Progenitor cell of endocrine pancreas (in vitro differentiated cells): ENCODE measurements at regions not wholly inside any gene's neighbourhood (a gene's known extent, or its start where the extent isn't known, plus 50 kb on each side); places are given as distances from the start of the nearest gene placed in this dataset.

ENCODE experiments used
- DNase-seq: peaks from one replicate; pipeline ENCODE4 v3.0.0; 2021; ENCODE audit warnings: low spot score; ENCODE audit not compliant: unreplicated experiment
- H3K27ac Mint-ChIP-seq: 2 replicates; pipeline ENCODE4 v1.8.0; 2021; ENCODE audit warnings: mild to moderate bottlenecking, moderate library complexity, mixed read lengths
- H3K27me3 Mint-ChIP-seq: 2 replicates; pipeline ENCODE4 v1.8.0; 2021; ENCODE audit warnings: mixed read lengths
- H3K36me3 Mint-ChIP-seq: 2 replicates; pipeline ENCODE4 v1.8.0; 2022; ENCODE audit warnings: mixed read lengths; ENCODE audit not compliant: insufficient read depth
- H3K4me1 Mint-ChIP-seq: 2 replicates; pipeline ENCODE4 v1.8.0; 2021; ENCODE audit warnings: low read depth, mixed read lengths
- H3K4me3 Mint-ChIP-seq: 2 replicates; pipeline ENCODE4 v1.8.0; 2021; ENCODE audit warnings: low read depth, mild to moderate bottlenecking, moderate library complexity, mixed read lengths
- H3K9me3 Mint-ChIP-seq: 2 replicates; pipeline ENCODE4 v1.8.0; 2021; ENCODE audit warnings: low read depth, mixed read lengths
- TF ChIP-seq, protein P1 (sequence below): fragments of 200-600 bp; sonication (generic); IDR thresholded peaks from one replicate; pipeline ENCODE4 v1.5.0; 2021; ENCODE audit warnings: antibody characterized with exemption, mild to moderate bottlenecking; ENCODE audit not compliant: unreplicated experiment

DNA sequence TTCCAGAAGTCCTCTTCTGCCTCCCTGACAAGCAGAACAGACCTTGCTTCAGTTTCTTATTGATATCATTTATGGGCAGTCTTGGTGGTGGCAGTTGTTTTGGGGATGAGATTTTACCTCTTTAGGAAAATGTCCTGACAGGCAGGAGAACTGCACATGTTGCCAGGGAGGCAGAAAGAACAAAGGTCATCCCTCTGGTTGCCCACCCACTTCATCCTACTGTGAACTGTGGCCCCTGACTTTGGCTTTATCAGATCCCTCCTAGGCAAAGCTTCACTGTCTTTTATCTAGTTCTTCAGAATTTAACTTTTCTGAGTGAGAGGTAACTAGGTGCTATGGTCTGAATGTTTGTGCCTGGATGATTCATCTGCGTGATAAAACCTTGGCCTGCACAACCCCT, 2071.3 kb upstream of the CELF4 start:
- no peaks in the 10 kb centered on the region for H3K27me3 Mint-ChIP-seq
- no peak overlapping the region for H3K4me3 Mint-ChIP-seq
- peaks cover 7% of the 10 kb centered on the region for H3K9me3 Mint-ChIP-seq
- TF ChIP-seq, protein P1, sequence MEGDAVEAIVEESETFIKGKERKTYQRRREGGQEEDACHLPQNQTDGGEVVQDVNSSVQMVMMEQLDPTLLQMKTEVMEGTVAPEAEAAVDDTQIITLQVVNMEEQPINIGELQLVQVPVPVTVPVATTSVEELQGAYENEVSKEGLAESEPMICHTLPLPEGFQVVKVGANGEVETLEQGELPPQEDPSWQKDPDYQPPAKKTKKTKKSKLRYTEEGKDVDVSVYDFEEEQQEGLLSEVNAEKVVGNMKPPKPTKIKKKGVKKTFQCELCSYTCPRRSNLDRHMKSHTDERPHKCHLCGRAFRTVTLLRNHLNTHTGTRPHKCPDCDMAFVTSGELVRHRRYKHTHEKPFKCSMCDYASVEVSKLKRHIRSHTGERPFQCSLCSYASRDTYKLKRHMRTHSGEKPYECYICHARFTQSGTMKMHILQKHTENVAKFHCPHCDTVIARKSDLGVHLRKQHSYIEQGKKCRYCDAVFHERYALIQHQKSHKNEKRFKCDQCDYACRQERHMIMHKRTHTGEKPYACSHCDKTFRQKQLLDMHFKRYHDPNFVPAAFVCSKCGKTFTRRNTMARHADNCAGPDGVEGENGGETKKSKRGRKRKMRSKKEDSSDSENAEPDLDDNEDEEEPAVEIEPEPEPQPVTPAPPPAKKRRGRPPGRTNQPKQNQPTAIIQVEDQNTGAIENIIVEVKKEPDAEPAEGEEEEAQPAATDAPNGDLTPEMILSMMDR: no peak
- peaks cover 9% of the 10 kb centered on the region for H3K4me1 Mint-ChIP-seq
- H3K27ac Mint-ChIP-seq: no peak overlapping the region
- no peak for DNase-seq
- no peaks in the 10 kb centered on the region for H3K36me3 Mint-ChIP-seq

DNA sequence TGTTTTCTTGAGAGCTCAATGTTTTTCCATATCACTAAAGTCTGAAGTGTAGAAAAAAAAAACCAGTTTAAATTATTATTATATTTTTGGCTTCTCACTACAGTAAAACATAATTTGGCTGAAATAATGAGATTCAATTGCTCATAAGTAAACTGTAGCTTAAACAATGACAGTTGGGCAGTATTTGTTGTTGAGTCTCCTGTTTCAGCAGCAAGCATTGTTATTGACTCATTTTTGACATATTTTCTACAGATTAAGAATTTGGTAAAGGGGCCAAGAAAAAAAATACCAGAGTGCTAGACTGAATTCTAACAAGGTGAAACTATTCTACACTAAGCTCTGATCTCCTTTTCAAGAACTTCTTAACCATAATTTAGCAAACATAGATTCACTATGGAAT, 2070.4 kb upstream of the CELF4 start:
- no peak for DNase-seq
- H3K4me1 Mint-ChIP-seq: peaks cover 9% of the 10 kb centered on the region
- peaks cover 7% of the 10 kb centered on the region for H3K9me3 Mint-ChIP-seq
- H3K36me3 Mint-ChIP-seq: no peaks in the 10 kb centered on the region
- TF ChIP-seq, protein P1: no peak
- no peak overlapping the region for H3K4me3 Mint-ChIP-seq
- H3K27me3 Mint-ChIP-seq: no peaks in the 10 kb centered on the region
- no peak overlapping the region for H3K27ac Mint-ChIP-seq

DNA sequence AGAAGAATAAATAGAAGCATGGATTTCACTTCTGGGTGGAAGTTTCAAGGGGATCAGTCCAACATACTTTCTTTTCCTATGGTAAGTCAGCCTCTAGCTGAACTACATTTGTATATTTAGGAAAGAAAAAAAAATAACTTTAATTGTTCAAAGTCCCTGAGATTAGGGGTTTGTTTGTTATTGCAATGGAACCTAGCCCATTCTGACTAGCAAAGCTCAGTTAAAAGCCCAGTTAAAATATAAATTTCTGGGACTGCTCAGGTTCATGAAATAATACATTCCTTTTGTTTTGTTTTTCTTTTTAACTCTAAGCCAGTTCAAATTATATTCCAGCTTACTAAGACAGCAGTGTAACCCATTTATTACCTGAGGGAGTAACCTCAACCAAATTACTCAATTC, 2069.6 kb upstream of the CELF4 start:
- H3K9me3 Mint-ChIP-seq: peaks cover 7% of the 10 kb centered on the region
- H3K27me3 Mint-ChIP-seq: no peaks in the 10 kb centered on the region
- H3K4me1 Mint-ChIP-seq: peaks cover 9% of the 10 kb centered on the region
- no peaks in the 10 kb centered on the region for H3K36me3 Mint-ChIP-seq
- no peak overlapping the region for H3K27ac Mint-ChIP-seq
- TF ChIP-seq, protein P1: no peak
- H3K4me3 Mint-ChIP-seq: no peak overlapping the region
- DNase-seq: no peak

DNA sequence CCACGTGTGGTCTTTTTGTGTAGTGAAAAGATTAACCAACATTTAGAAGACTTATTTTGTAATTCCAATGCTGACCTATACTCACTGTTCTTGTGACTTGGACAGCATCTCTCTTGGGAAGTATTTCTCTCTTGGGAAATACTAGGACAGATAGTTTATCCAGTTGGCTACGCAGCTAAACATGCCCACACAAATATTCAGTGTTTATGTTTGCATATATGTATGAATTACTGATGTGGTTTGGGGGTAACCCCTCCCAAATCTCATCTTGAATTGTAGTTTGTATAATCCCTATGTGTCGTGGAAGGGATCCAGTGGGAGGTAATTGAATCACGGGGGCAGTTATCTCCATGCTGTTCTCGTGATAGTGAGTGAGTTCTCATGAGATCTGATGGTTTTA, 2062.3 kb upstream of the CELF4 start:
- no peak overlapping the region for H3K27ac Mint-ChIP-seq
- peaks cover 8% of the 10 kb centered on the region for H3K4me1 Mint-ChIP-seq
- TF ChIP-seq, protein P1: no peak
- H3K9me3 Mint-ChIP-seq: no peaks in the 10 kb centered on the region
- no peak overlapping the region for H3K4me3 Mint-ChIP-seq
- DNase-seq: no peak
- no peaks in the 10 kb centered on the region for H3K27me3 Mint-ChIP-seq
- H3K36me3 Mint-ChIP-seq: no peaks in the 10 kb centered on the region

DNA sequence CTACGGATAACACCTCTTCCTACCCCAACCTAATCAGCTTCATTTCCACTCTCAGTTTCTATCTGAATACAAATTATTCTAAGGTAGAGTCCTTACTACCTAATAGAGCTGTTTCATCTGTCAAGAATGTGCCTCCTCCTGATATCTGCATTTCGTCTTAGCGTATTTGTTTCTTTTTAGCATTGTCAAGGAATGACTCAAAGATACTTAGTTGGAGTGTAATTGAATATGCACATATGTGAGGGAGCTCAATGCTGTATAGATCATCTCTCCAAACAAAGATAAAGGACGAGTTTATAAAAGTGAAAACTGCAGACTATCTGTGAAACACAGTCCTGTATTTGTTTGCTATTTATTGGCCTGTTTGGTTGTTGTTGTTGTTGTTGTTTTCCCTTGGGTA, 2059.4 kb upstream of the CELF4 start:
- H3K27me3 Mint-ChIP-seq: no peaks in the 10 kb centered on the region
- H3K4me1 Mint-ChIP-seq: peaks cover 15% of the 10 kb centered on the region
- H3K27ac Mint-ChIP-seq: no peak overlapping the region
- H3K4me3 Mint-ChIP-seq: no peak overlapping the region
- DNase-seq: no peak
- TF ChIP-seq, protein P1: no peak
- no peaks in the 10 kb centered on the region for H3K36me3 Mint-ChIP-seq
- no peaks in the 10 kb centered on the region for H3K9me3 Mint-ChIP-seq
